IPS-NIHi7 (cell line): ENCODE measurements at regions not wholly inside any gene's neighbourhood (a gene's known extent, or its start where the extent isn't known, plus 50 kb on each side); places are given as distances from the start of the nearest gene placed in this dataset.

ENCODE experiments used
- DNase-seq: peaks from one replicate; pipeline ENCODE4 v3.0.0; 2012; ENCODE audit warnings: mixed read lengths; ENCODE audit errors: extremely low spot score

- DNase-seq = no peak
Measured at GRCh38 chr5:86878250-86878649, 260.5 kb downstream of the COX7C start.

- no peak for DNase-seq
Measured at GRCh38 chr5:86879086-86879485, 261.3 kb downstream of the COX7C start.

GRCh38 chr5:86880344-86880743 lies 262.6 kb downstream of the COX7C start:
- no peak for DNase-seq

GRCh38 chr5:86880785-86881492 lies 263.2 kb downstream of the COX7C start:
- peak; percentile 79 for DNase-seq

- no peak for DNase-seq
Measured at GRCh38 chr5:86881493-86882090, 263.9 kb downstream of the COX7C start.

GRCh38 chr5:86884608-86885007 lies 266.9 kb downstream of the COX7C start:
- DNase-seq = no peak

- DNase-seq = no peak
Measured at GRCh38 chr5:86885011-86885410, 267.3 kb downstream of the COX7C start.

- no peak for DNase-seq
Measured at GRCh38 chr5:86885489-86886230, 267.9 kb downstream of the COX7C start.

GRCh38 chr5:86890375-86890774 lies 272.6 kb downstream of the COX7C start:
- no peak for DNase-seq

GRCh38 chr5:86894056-86894455 lies 276.3 kb downstream of the COX7C start:
- DNase-seq = no peak

GRCh38 chr5:86896916-86897315 lies 279.2 kb downstream of the COX7C start:
- DNase-seq = no peak

GRCh38 chr5:86909418-86910295 lies 291.9 kb downstream of the COX7C start:
- no peak for DNase-seq

- peak; percentile 48 for DNase-seq
Measured at GRCh38 chr5:86917117-86917579, 299.4 kb downstream of the COX7C start.

GRCh38 chr5:86918246-86918645 lies 300.5 kb downstream of the COX7C start:
- no peak for DNase-seq

GRCh38 chr5:86926033-86926432 lies 308.3 kb downstream of the COX7C start:
- no peak for DNase-seq

GRCh38 chr5:86929123-86929766 lies 311.5 kb downstream of the COX7C start:
- DNase-seq = peak; percentile 37

- DNase-seq = no peak
Measured at GRCh38 chr5:86951761-86952160, 315.9 kb upstream of the RASA1 start.

GRCh38 chr5:86964889-86965288 lies 302.8 kb upstream of the RASA1 start:
- no peak for DNase-seq

GRCh38 chr5:86968301-86968753 lies 299.4 kb upstream of the RASA1 start:
- peak; percentile 17 for DNase-seq

GRCh38 chr5:86970361-86970760 lies 297.3 kb upstream of the RASA1 start:
- no peak for DNase-seq

GRCh38 chr5:86971034-86971571 lies 296.6 kb upstream of the RASA1 start:
- DNase-seq = no peak
